Fibroblast of lung (primary cell): ENCODE measurements at regions not wholly inside any gene's neighbourhood (a gene's known extent, or its start where the extent isn't known, plus 50 kb on each side); places are given as distances from the start of the nearest gene placed in this dataset.

Experiments
- EZH2 ChIP-seq: IDR thresholded peaks from 2 replicates; pipeline ENCODE4 v1.5.1; 2012; ENCODE audit warnings: low read length, control low read depth, mild to moderate bottlenecking; ENCODE audit errors: missing control alignments
- TF ChIP-seq, protein P1 (sequence below), 2 donors: IDR thresholded peaks in 1 of 2; conservative IDR thresholded peaks in 1 of 2; 1 replicate in 1 of 2; 2 replicates in 1 of 2; pipeline ENCODE4 v1.5.1; 2011 to 2012; ENCODE audit warnings: low read length in 2 of 2, control low read depth in 1 of 2, inconsistent platforms in 1 of 2, low read depth in 1 of 2, mild to moderate bottlenecking in 1 of 2

DNA sequence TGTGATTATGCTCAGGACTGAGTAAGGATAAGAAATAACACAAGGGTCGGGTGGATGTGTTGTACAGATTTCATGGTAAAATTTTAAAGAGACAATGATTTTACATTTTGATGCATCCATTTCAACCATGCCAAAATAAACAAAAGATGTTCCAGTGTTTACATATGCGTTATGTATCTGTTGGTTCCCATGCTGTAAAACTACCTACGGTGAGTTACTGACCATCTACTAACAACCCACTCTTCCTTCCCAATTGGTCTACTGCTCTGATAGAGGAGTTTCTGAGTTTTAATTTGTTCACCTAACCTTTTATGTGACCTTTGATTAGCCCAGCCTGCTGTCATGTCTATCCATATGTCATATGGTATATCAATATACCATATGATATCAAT lies 1697.1 kb downstream of the MAT2B start:
- TF ChIP-seq, protein P1, sequence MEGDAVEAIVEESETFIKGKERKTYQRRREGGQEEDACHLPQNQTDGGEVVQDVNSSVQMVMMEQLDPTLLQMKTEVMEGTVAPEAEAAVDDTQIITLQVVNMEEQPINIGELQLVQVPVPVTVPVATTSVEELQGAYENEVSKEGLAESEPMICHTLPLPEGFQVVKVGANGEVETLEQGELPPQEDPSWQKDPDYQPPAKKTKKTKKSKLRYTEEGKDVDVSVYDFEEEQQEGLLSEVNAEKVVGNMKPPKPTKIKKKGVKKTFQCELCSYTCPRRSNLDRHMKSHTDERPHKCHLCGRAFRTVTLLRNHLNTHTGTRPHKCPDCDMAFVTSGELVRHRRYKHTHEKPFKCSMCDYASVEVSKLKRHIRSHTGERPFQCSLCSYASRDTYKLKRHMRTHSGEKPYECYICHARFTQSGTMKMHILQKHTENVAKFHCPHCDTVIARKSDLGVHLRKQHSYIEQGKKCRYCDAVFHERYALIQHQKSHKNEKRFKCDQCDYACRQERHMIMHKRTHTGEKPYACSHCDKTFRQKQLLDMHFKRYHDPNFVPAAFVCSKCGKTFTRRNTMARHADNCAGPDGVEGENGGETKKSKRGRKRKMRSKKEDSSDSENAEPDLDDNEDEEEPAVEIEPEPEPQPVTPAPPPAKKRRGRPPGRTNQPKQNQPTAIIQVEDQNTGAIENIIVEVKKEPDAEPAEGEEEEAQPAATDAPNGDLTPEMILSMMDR (conservative IDR thresholded peaks at IDR 0.05 in 1 of 2, IDR thresholded peaks at IDR 0.05 in 1 of 2; ENCODE audit: low read depth in 1 of 2, low read length in 2 of 2), result no peak
- no peak for TF ChIP-seq EZH2
